Bronchial epithelial cell (primary cell): ENCODE measurements at regions not wholly inside any gene's neighbourhood (a gene's known extent, or its start where the extent isn't known, plus 50 kb on each side); places are given as distances from the start of the nearest gene placed in this dataset.

ENCODE experiments used
- DNase-seq: peaks from one replicate; pipeline ENCODE4 v3.0.0-alpha.2; 2010; ENCODE audit warnings: low read depth
- FAIRE-seq: peaks from 2 replicates; lab custom pipeline; 2011; peaks lifted over from hg19 to GRCh38; lab: Jason Lieb, UNC
- H3K27me3 ChIP-seq: 2 replicates; pipeline ENCODE4 v1.5.1; 2011; ENCODE audit warnings: low read length; ENCODE audit not compliant: control insufficient read depth, insufficient read depth
- H3K36me3 ChIP-seq: 2 replicates; pipeline ENCODE4 v1.5.1; 2011; ENCODE audit warnings: low read length; ENCODE audit not compliant: control insufficient read depth, insufficient read depth
- H3K4me3 ChIP-seq: 2 replicates; pipeline ENCODE4 v1.5.1; 2011; ENCODE audit warnings: mild to moderate bottlenecking, low read depth, low read length, control low read depth
- CTCF ChIP-seq: IDR thresholded peaks from 2 replicates; pipeline ENCODE4 v1.5.1; 2011; ENCODE audit warnings: mild to moderate bottlenecking, moderate library complexity, low read length, control low read depth, inconsistent platforms; ENCODE audit not compliant: insufficient read depth, severe bottlenecking

GRCh38 chr2:76678383-76679024 lies 843.7 kb downstream of the LRRTM4 start:
- no peak for TF ChIP-seq CTCF
- no peak for FAIRE-seq

DNA sequence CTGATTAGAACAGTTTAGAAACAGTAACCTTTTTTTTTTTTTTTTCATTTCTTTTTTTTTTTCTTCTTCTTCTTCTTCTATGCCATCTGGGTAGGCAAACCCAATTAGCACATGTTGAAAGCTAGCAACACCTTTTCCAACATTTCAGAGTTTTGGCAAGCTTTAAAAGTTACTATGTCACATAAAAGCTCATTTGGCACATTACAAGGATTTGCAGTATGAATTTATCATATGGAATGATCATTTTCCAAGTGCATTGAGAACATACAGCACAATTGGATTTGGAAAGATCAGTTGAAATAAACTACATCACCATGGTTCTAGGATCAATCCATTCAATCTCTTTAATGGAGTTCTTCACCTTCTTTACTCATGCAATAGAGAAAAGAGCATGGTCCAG lies 847.0 kb downstream of the LRRTM4 start:
- Histone ChIP-seq H3K36me3 (no peaks in the 10 kb centered on the region), H3K27me3 (no peaks in the 10 kb centered on the region), H3K4me3 (no peak overlapping the region)
- DNase-seq (no peak), FAIRE-seq (no peak)
- no peak for TF ChIP-seq CTCF

More at GRCh38 chr2:76678383-76679024, 843.7 kb downstream of the LRRTM4 start:
- Histone ChIP-seq H3K4me3 (no peak overlapping the region), H3K27me3 (no peaks in the 10 kb centered on the region), H3K36me3 (no peaks in the 10 kb centered on the region)
- no peak for DNase-seq

DNA sequence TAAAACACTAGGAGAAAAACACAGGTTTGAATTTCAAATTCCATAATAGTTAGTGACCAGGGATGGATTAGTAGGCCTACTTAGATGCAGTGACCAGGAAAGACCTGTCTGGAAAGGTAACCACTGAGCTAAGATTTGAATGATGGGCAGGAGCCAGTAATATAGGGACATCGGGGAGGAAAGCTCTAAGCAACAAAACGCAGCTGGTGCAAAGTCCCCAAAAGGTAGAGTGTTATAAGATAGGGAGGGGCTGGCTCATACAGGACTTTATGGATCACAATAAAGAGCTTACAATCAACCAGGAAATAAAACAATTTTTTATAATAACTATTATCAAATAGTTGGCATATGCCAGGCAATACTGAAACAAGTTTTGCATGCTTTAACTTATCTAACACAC lies 849.4 kb downstream of the LRRTM4 start:
- no peak for DNase-seq
- no peak overlapping the region for H3K4me3 ChIP-seq
- H3K27me3 ChIP-seq: no peaks in the 10 kb centered on the region
- no peak for TF ChIP-seq CTCF
- no peaks in the 10 kb centered on the region for H3K36me3 ChIP-seq
- no peak for FAIRE-seq

GRCh38 chr2:76669966-76670465 lies 852.2 kb downstream of the LRRTM4 start:
- Histone ChIP-seq H3K4me3 (no peak overlapping the region), H3K27me3 (no peaks in the 10 kb centered on the region), H3K36me3 (no peaks in the 10 kb centered on the region)
- DNase-seq: no peak
- TF ChIP-seq CTCF: no peak
- no peak for FAIRE-seq

DNA sequence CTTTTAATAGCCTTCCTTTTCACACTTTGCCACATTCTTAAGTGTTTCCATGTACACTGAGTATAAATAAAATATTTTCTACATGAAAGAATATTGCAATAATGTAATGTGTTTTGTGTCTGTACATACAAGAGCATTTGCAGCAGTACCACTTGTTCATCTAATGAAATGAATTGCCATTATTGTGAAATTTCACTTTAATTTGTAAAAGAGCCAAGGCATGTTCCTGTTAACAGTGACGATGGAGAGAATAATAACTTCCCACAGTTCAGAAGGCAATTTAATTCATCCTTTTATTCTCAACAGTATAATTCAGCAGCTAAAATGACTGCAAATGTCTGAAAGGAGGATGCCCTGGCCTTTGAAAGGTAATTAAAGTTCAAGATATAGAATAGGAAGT lies 853.9 kb downstream of the LRRTM4 start:
- FAIRE-seq (no peak), DNase-seq (no peak)
- Histone ChIP-seq H3K36me3 (no peaks in the 10 kb centered on the region), H3K4me3 (no peak overlapping the region), H3K27me3 (no peaks in the 10 kb centered on the region)
- TF ChIP-seq CTCF: no peak

DNA sequence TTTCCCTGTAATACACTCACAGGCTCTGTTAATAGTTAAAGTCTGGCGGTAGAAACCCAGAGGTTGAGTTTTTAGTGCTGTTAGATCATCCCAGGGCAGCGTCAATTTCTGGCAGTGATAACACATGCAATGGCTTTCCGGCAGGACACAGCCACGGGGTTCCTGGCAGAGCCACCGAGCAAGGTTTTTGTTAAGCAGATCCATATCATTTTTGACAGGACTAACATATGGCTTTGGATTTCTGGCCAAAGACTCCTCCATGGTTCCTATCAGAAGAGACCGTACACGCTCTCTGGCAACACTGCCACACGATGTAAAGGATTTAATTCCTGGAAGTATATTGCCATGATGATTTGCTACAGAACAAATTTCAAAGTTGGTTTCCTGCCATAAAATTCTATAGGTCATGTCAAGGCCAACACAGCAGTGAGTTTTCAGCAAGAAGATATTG lies 854.3 kb downstream of the LRRTM4 start:
- FAIRE-seq (no peak), DNase-seq (no peak)
- H3K27me3 ChIP-seq: no peaks in the 10 kb centered on the region
- TF ChIP-seq CTCF: no peak
- H3K4me3 ChIP-seq: no peak overlapping the region
- no peaks in the 10 kb centered on the region for H3K36me3 ChIP-seq
